Heart right ventricle (tissue), 16 donors: ENCODE measurements at regions not wholly inside any gene's neighbourhood (a gene's known extent, or its start where the extent isn't known, plus 50 kb on each side); places are given as distances from the start of the nearest gene placed in this dataset.

ENCODE experiments used
- ATAC-seq, 8 donors: fragments of 200-7000 bp; cut with Tn5 transposase; one replicate each; pipeline ENCODE4 v1.9.1; 2020; ENCODE audit warnings: mild to moderate bottlenecking in 8 of 8, moderate library complexity in 8 of 8, moderate number of reproducible peaks in 1 of 8
- DNase-seq, 2 donors: peaks; one replicate each; pipeline ENCODE4 v3.0.0-alpha.2; 2020
- H3K27ac ChIP-seq, 10 donors: fragments of 200-600 bp; sonication (generic) in 2 of 10; one replicate each; pipeline versions ENCODE4 v1.5.0 to v1.8.0; 2020 to 2022; ENCODE audit warnings: mild to moderate bottlenecking in 3 of 10
- H3K27me3 ChIP-seq, 7 donors: fragments of 200-600 bp; one replicate each; pipeline ENCODE4 v1.8.0; 2021 to 2022; ENCODE audit warnings: mild to moderate bottlenecking in 2 of 7
- H3K36me3 ChIP-seq, 9 donors: fragments of 200-600 bp; sonication (generic) in 1 of 9; one replicate each; pipeline versions ENCODE4 v1.5.0 to v1.8.0; 2020 to 2022; ENCODE audit warnings: mild to moderate bottlenecking in 2 of 9
- H3K4me1 ChIP-seq, 9 donors: fragments of 200-600 bp; sonication (generic) in 1 of 9; one replicate each; pipeline versions ENCODE4 v1.5.0 to v1.8.0; 2020 to 2022; ENCODE audit warnings: mild to moderate bottlenecking in 4 of 9
- H3K4me3 ChIP-seq, 10 donors: fragments of 200-600 bp; sonication (generic) in 2 of 10; one replicate each; pipeline versions ENCODE4 v1.5.0 to v1.8.0; 2020 to 2022; ENCODE audit warnings: mild to moderate bottlenecking in 7 of 10, moderate library complexity in 2 of 10
- H3K9me3 ChIP-seq, 11 donors: fragments of 200-600 bp in 10 of 11; sonication (generic) in 2 of 11; one replicate each; pipeline versions ENCODE4 v1.5.0 to v1.8.0; 2013 to 2022; ENCODE audit warnings: mild to moderate bottlenecking in 2 of 11, control low read depth in 1 of 11, moderate library complexity in 1 of 11
- CTCF ChIP-seq, 9 donors: fragments of 200-600 bp; sonication (generic) in 2 of 9; IDR thresholded peaks; one replicate each; pipeline versions ENCODE4 v1.5.0 to v1.8.0; 2021 to 2022; ENCODE audit warnings: antibody characterized with exemption in 9 of 9, mild to moderate bottlenecking in 5 of 9, moderate library complexity in 1 of 9
- WGBS, 2 donors: extraction: QIAGEN DNeasy Blood & Tissue Kit; methylation state at CpG; one replicate each; pipeline ENCODE4 v1.1.7; 2013; ENCODE audit warnings: inconsistent platforms in 1 of 2; 5-methylcytosine and 5-hydroxymethylcytosine counted together
- intact Hi-C, 10 donors: fragments of 100-400 bp; cut with DNase I; formaldehyde crosslinking; loops; one replicate each; pipeline versions ENCODE4 v1.11.1 to v1.14.2; 2022
- donor health status: Arrhythmogenic right ventricular cardiomyopathy.
- donor health status: ischemic (EF 13 %, LVEDD 7.1; RV severe dilation, severe dysfunction).
- donor health status: healthy with polysubstance abuse.
- donor health status: DM: no; HTN: yes; CAD: no.
- donor health status: DM: no; HTN: no; CAD: no.
- donor health status: ischemic (EF 25% LVEDD 6.9; RV normal size, moderate dysfunction).
- donor health status: ischemic (EF 25% LVEDD 5.7; RV mildly dilated, moderate dysfunction).
- donor health status: healthy.
- donor health status: DM: yes; HTN: yes; CAD: no.
- donor health status: Ischemic cardiomyopathy.
- donor health status: ischemic (EF 35%, LVEDD 5.7; RV mildly dilated, moderate dysfunction).
- donor health status: nonischemic (EF 11% LVEDD 7.7; RV severe dilation, severe dysfunction).
- donor health status: DM: yes; HTN: yes; CAD: no.
- donor health status: PGD.
- donor health status: ischemic (EF 29% LVEDD 5.4; RV normal size, mild dysfunction).
- donor health status: nonischemic (EF 23%, LVEDD 6.1; RV moderate dilation, normal function).

DNA sequence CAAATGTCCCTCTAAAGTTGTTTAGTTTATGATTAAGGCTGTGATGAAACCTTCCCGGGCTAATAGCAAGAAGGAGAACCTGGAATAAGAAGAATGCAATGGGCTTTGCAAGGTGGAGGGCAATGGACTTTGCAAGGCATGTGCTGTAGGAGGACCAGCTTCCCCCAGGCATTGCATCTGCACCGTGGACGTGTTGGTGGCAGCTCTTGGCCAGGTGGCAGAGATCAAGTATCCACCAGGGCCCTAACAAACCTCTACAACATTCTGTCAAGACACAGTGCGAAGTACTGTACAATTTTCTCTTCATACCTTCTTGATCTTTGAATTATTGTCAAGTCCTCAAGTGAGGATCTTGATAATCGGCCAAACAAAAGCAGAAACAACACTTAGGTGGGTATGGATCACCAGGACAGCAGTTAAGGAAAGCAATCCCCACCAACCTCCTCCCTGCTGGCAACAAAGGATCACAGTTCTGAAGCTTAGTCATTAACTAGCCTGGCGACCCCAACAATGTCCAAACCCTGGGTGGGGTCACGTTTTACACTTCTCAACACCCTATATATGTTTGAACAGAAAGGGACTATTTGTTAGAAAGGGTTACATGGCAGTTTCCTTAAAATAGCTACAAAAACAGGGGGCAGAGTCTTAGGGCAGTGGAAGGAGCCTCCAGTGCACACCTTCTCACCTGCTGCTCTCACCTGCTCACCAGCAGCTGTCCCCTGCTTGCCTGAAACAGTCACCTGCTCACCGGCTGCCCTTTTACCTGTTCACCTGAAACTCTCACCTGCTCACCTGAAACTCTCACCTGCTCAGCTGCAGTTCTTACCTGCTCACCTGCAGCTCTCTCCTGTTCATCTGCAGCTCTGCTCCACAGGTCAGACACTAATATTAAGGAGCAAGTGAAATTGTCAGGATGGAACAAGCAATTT is 137.9 kb upstream of the LIPC start:
- intact Hi-C loops = no loop called here
- ATAC-seq (no peak), DNase-seq (no peak)
- Histone ChIP-seq H3K4me1 (peaks cover 0 to 9% (median 0%) of the 10 kb centered on the region in 9 donors), H3K9me3 (peaks cover 0 to 18% (median 8%) of the 10 kb centered on the region in 11 donors), H3K36me3 (no peaks in the 10 kb centered on the region), H3K27me3 (no peaks in the 10 kb centered on the region), H3K4me3 (no peak overlapping the region), H3K27ac (no peak overlapping the region)
- TF ChIP-seq CTCF (IDR thresholded peaks at IDR 0.05) = no peak
- 87 to 88% methylated on average over 8 of the region's 8 CpGs for WGBS, 2 donors

DNA sequence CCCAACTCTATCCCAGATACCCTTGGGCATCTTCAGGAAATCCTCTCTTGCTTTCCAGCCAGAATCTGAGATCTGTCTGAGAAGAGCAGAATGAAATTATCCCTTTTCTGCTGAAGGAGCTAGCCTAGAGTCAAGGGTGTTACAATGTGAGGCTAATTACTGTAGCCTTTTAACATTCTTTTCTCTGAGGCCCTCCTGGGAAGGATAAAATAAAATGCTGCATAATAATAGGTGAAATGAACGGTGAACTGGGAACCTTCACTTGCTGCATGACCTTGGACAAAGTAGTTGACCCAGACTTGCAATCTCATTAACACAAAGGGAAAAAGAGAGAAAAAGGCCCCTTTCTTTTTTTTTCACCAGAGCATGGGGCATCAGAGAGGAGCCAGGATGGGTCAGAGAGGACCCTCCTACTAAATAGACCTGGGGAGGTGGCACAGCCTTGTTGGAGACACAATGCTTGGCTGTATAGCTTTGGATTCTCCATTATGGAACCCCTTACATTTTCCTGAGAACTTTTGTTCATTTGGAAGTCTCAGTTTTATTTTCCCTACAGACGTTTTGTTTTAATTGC is 137.0 kb upstream of the LIPC start:
- ATAC-seq (no peak), DNase-seq (no peak)
- no peak for TF ChIP-seq CTCF (IDR thresholded peaks at IDR 0.05)
- WGBS, 2 donors = 71 to 81% methylated on average over 2 of the region's 2 CpGs
- H3K9me3 ChIP-seq = peaks cover 0 to 18% (median 8%) of the 10 kb centered on the region in 11 donors
- intact Hi-C loops = no loop called here
- no peaks in the 10 kb centered on the region for H3K27me3 ChIP-seq
- H3K4me3 ChIP-seq = no peak overlapping the region
- H3K27ac ChIP-seq = no peak overlapping the region
- no peaks in the 10 kb centered on the region for H3K36me3 ChIP-seq
- peaks cover 0 to 17% (median 0%) of the 10 kb centered on the region in 9 donors for H3K4me1 ChIP-seq

DNA sequence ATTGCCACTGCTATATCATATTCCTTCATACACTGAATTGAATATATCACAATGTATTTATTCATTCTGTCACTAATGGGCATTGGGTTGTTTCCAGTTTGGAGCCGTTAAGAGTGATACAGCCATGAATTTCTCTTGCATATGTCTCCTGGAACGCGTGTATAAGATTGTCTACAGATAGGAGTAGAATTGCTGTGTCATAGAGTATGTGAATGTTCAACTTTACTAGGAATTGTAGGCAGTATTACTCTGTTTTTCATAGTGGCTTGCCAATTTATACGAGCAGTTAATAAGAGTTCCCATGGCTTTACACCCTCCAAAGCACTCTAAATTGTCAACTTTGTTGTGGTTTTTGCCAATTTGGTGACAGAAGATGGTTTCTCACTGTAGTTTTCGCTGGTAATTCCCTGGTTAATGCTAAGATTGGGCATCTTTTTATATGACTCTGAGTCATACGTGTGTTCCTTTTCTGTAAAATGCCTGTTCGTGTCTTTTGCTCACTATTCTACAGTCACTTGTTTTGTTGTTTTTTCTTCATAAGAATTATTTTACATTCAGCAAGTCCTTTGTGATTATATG is 136.1 kb upstream of the LIPC start:
- Histone ChIP-seq H3K27ac (no peak overlapping the region), H3K27me3 (no peaks in the 10 kb centered on the region), H3K4me1 (peaks cover 0 to 12% (median 0%) of the 10 kb centered on the region in 9 donors), H3K4me3 (no peak overlapping the region), H3K36me3 (no peaks in the 10 kb centered on the region), H3K9me3 (peaks cover 0 to 18% (median 8%) of the 10 kb centered on the region in 11 donors)
- WGBS, 2 donors = 73 to 86% methylated on average over 7 of the region's 7 CpGs
- intact Hi-C loops = no loop called here
- ATAC-seq = no peak
- DNase-seq = no peak
- TF ChIP-seq CTCF (IDR thresholded peaks at IDR 0.05) = no peak

- TF ChIP-seq CTCF (IDR thresholded peaks at IDR 0.05) = no peak
- Histone ChIP-seq H3K27me3 (no peaks in the 10 kb centered on the region), H3K27ac (no peak overlapping the region), H3K9me3 (peaks cover 0 to 18% (median 8%) of the 10 kb centered on the region in 11 donors), H3K4me1 (peaks cover 0 to 12% (median 0%) of the 10 kb centered on the region in 9 donors), H3K36me3 (no peaks in the 10 kb centered on the region), H3K4me3 (no peak overlapping the region)
- 43 to 76% methylated on average over 2 of the region's 2 CpGs for WGBS, 2 donors
- intact Hi-C loops = no loop called here
- DNase-seq (no peak), ATAC-seq (no peak)
Measured at GRCh38 chr15:58296276-58296675, 135.5 kb upstream of the LIPC start.
